ENCODE measurements at regions not wholly inside any gene's neighbourhood (a gene's known extent, or its start where the extent isn't known, plus 50 kb on each side); places are given as distances from the start of the nearest gene placed in this dataset.
A peak's percentile ranks its signal among the peaks of the same experiment; 100 is the strongest.

GRCh38 chr6:99121748-99122147 lies 174.0 kb upstream of the FBXL4 start:
- Mint-ChIP-seq H3K27me3 (peaks cover 11 to 14% of the 10 kb centered on the region in 2 donors), H3K36me3 (no peaks in the 10 kb centered on the region), H3K9me3 (no peaks in the 10 kb centered on the region), H3K27ac (no peak overlapping the region), H3K4me3 (no peak overlapping the region), H3K4me1 (no peaks in the 10 kb centered on the region)
- ATAC-seq (replicated peaks) (no peak), DNase-seq (no peak)

GRCh38 chr6:99120641-99121040 lies 172.9 kb upstream of the FBXL4 start:
- Mint-ChIP-seq H3K36me3 (no peaks in the 10 kb centered on the region), H3K9me3 (no peaks in the 10 kb centered on the region), H3K4me1 (no peaks in the 10 kb centered on the region), H3K27me3 (peaks cover 11 to 21% of the 10 kb centered on the region in 2 donors), H3K27ac (no peak overlapping the region), H3K4me3 (no peak overlapping the region)
- ATAC-seq (replicated peaks) (no peak), DNase-seq (no peak)

- H3K27me3 Mint-ChIP-seq: peaks cover 18 to 30% of the 10 kb centered on the region in 2 donors
- no peaks in the 10 kb centered on the region for H3K9me3 Mint-ChIP-seq
- no peaks in the 10 kb centered on the region for H3K36me3 Mint-ChIP-seq
- H3K4me1 Mint-ChIP-seq: no peaks in the 10 kb centered on the region
- H3K4me3 Mint-ChIP-seq: no peak overlapping the region
- ATAC-seq (replicated peaks) (peak; percentile 57 to 64), DNase-seq (peak; percentile 4)
- no peak overlapping the region for H3K27ac Mint-ChIP-seq
These were observed 171.6 kb upstream of the FBXL4 start for GRCh38 chr6:99119109-99120031.

- no peak for DNase-seq
- Mint-ChIP-seq H3K36me3 (no peaks in the 10 kb centered on the region), H3K27ac (no peak overlapping the region), H3K4me1 (no peaks in the 10 kb centered on the region), H3K9me3 (no peaks in the 10 kb centered on the region), H3K4me3 (no peak overlapping the region), H3K27me3 (peaks cover 15 to 35% of the 10 kb centered on the region in 2 donors)
- no peak for ATAC-seq (replicated peaks)
These were observed 167.1 kb upstream of the FBXL4 start for GRCh38 chr6:99114769-99115406.

- Mint-ChIP-seq H3K36me3 (no peaks in the 10 kb centered on the region), H3K9me3 (no peaks in the 10 kb centered on the region), H3K4me3 (no peak overlapping the region), H3K4me1 (no peaks in the 10 kb centered on the region), H3K27ac (no peak overlapping the region), H3K27me3 (peaks cover 10 to 30% of the 10 kb centered on the region in 2 donors)
- DNase-seq (no peak), ATAC-seq (replicated peaks) (no peak)
These were observed 163.8 kb upstream of the FBXL4 start for GRCh38 chr6:99111590-99111989.

- DNase-seq (no peak), ATAC-seq (replicated peaks) (no peak)
- Mint-ChIP-seq H3K9me3 (no peaks in the 10 kb centered on the region), H3K27me3 (peaks cover 9 to 23% of the 10 kb centered on the region in 2 donors), H3K4me1 (no peaks in the 10 kb centered on the region), H3K36me3 (no peaks in the 10 kb centered on the region), H3K27ac (no peak overlapping the region), H3K4me3 (no peak overlapping the region)
These were observed 162.3 kb upstream of the FBXL4 start for GRCh38 chr6:99110029-99110428.

GRCh38 chr6:99104218-99104617 lies 156.5 kb upstream of the FBXL4 start:
- Mint-ChIP-seq H3K27me3 (peaks cover 6 to 11% of the 10 kb centered on the region in 2 donors), H3K9me3 (no peaks in the 10 kb centered on the region), H3K27ac (no peak overlapping the region), H3K4me1 (no peaks in the 10 kb centered on the region), H3K4me3 (no peak overlapping the region), H3K36me3 (no peaks in the 10 kb centered on the region)
- DNase-seq: no peak
- ATAC-seq (replicated peaks): no peak

GRCh38 chr6:99099243-99099642 lies 151.5 kb upstream of the FBXL4 start:
- ATAC-seq (replicated peaks): no peak
- no peaks in the 10 kb centered on the region for H3K36me3 Mint-ChIP-seq

GRCh38 chr6:99096170-99096569 lies 148.4 kb upstream of the FBXL4 start:
- no peak for ATAC-seq (replicated peaks)
- Mint-ChIP-seq H3K27ac (no peak overlapping the region), H3K9me3 (no peaks in the 10 kb centered on the region), H3K4me1 (peaks cover 0 to 8% of the 10 kb centered on the region in 2 donors), H3K4me3 (no peak overlapping the region), H3K27me3 (peaks cover 29 to 31% of the 10 kb centered on the region in 2 donors), H3K36me3 (no peaks in the 10 kb centered on the region)
- DNase-seq: no peak

More at GRCh38 chr6:99099243-99099642, 151.5 kb upstream of the FBXL4 start:
- Mint-ChIP-seq H3K27me3 (peaks cover 20 to 26% of the 10 kb centered on the region in 2 donors), H3K9me3 (no peaks in the 10 kb centered on the region), H3K27ac (no peak overlapping the region), H3K4me1 (no peaks in the 10 kb centered on the region), H3K4me3 (no peak overlapping the region)
- no peak for DNase-seq

GRCh38 chr6:99093456-99094190 lies 145.9 kb upstream of the FBXL4 start:
- DNase-seq (no peak), ATAC-seq (replicated peaks) (peak in 1 of 2 donors; percentile 40)
- H3K4me1 Mint-ChIP-seq: peaks cover 0 to 8% of the 10 kb centered on the region in 2 donors
- no peaks in the 10 kb centered on the region for H3K36me3 Mint-ChIP-seq
- no peaks in the 10 kb centered on the region for H3K9me3 Mint-ChIP-seq
- H3K4me3 Mint-ChIP-seq: no peak overlapping the region
- H3K27me3 Mint-ChIP-seq: peaks cover 29 to 31% of the 10 kb centered on the region in 2 donors
- H3K27ac Mint-ChIP-seq: no peak overlapping the region

- Mint-ChIP-seq H3K4me1 (peaks cover 0 to 8% of the 10 kb centered on the region in 2 donors), H3K27ac (no peak overlapping the region), H3K27me3 (peaks cover 29 to 31% of the 10 kb centered on the region in 2 donors), H3K4me3 (no peak overlapping the region), H3K9me3 (no peaks in the 10 kb centered on the region), H3K36me3 (no peaks in the 10 kb centered on the region)
- DNase-seq (no peak), ATAC-seq (replicated peaks) (peak in 1 of 2 donors; percentile 34)
These were observed 144.7 kb upstream of the FBXL4 start for GRCh38 chr6:99092461-99092860.

- no peaks in the 10 kb centered on the region for H3K36me3 Mint-ChIP-seq
- DNase-seq: no peak
- peak in 1 of 2 donors; percentile 59 for ATAC-seq (replicated peaks)
- no peak overlapping the region for H3K27ac Mint-ChIP-seq
- H3K4me3 Mint-ChIP-seq: no peak overlapping the region
- no peaks in the 10 kb centered on the region for H3K9me3 Mint-ChIP-seq
- H3K4me1 Mint-ChIP-seq: peaks cover 0 to 8% of the 10 kb centered on the region in 2 donors
- H3K27me3 Mint-ChIP-seq: peaks cover 29 to 31% of the 10 kb centered on the region in 2 donors
These were observed 144.2 kb upstream of the FBXL4 start for GRCh38 chr6:99091985-99092384.

GRCh38 chr6:99080191-99080590 lies 132.4 kb upstream of the FBXL4 start:
- no peak overlapping the region for H3K27ac Mint-ChIP-seq
- DNase-seq (no peak), ATAC-seq (replicated peaks) (no peak)
- no peaks in the 10 kb centered on the region for H3K4me1 Mint-ChIP-seq
- H3K9me3 Mint-ChIP-seq: no peaks in the 10 kb centered on the region
- peaks cover 13 to 39% of the 10 kb centered on the region in 2 donors for H3K27me3 Mint-ChIP-seq
- H3K4me3 Mint-ChIP-seq: no peak overlapping the region
- H3K36me3 Mint-ChIP-seq: no peaks in the 10 kb centered on the region

GRCh38 chr6:99079058-99079457 lies 131.3 kb upstream of the FBXL4 start:
- ATAC-seq (replicated peaks): no peak
- Mint-ChIP-seq H3K36me3 (no peaks in the 10 kb centered on the region), H3K9me3 (no peaks in the 10 kb centered on the region), H3K4me1 (no peaks in the 10 kb centered on the region), H3K4me3 (no peak overlapping the region), H3K27ac (no peak overlapping the region), H3K27me3 (peaks cover 11 to 37% of the 10 kb centered on the region in 2 donors)
- DNase-seq: no peak
